Lower lobe of right lung (tissue), 2 donors: ENCODE measurements at regions not wholly inside any gene's neighbourhood (a gene's known extent, or its start where the extent isn't known, plus 50 kb on each side); places are given as distances from the start of the nearest gene placed in this dataset.
A peak's percentile ranks its signal among the peaks of the same experiment; 100 is the strongest.

ENCODE experiments used
- ATAC-seq, 2 donors: fragments of 200-7000 bp; cut with Tn5 transposase; one replicate each; pipeline ENCODE4 v1.9.1; 2020 to 2022; ENCODE audit warnings: mild to moderate bottlenecking in 2 of 2, moderate library complexity in 2 of 2
- DNase-seq: peaks from one replicate; pipeline ENCODE4 v3.0.0-alpha.2; 2020
- H3K27ac ChIP-seq: fragments of 200-600 bp; one replicate; pipeline ENCODE4 v1.8.0; 2022
- H3K27me3 ChIP-seq: fragments of 200-600 bp; one replicate; pipeline ENCODE4 v1.8.0; 2022; ENCODE audit warnings: low read depth
- H3K36me3 ChIP-seq: fragments of 200-600 bp; one replicate; pipeline ENCODE4 v1.8.0; 2022; ENCODE audit warnings: mild to moderate bottlenecking
- H3K4me1 ChIP-seq: fragments of 200-600 bp; one replicate; pipeline ENCODE4 v1.8.0; 2022
- H3K4me3 ChIP-seq: fragments of 200-600 bp; one replicate; pipeline ENCODE4 v1.8.0; 2022; ENCODE audit warnings: mild to moderate bottlenecking
- H3K9me3 ChIP-seq: fragments of 200-600 bp; one replicate; pipeline ENCODE4 v1.8.0; 2022
- CTCF ChIP-seq: fragments of 200-600 bp; IDR thresholded peaks from one replicate; pipeline ENCODE4 v1.8.0; 2022; ENCODE audit warnings: antibody characterized with exemption, mild to moderate bottlenecking
- intact Hi-C: fragments of 100-400 bp; cut with DNase I; formaldehyde crosslinking; loops from one replicate; pipeline ENCODE4 v1.11.0; 2022
- donor health status: DM: no; HTN: yes; CAD: no; lungs with severe emphysema.

GRCh38 chr1:78836726-78837125 lies 169.8 kb downstream of the ADGRL4 start:
- intact Hi-C loops, result no loop called here
- no peak overlapping the region for H3K27ac ChIP-seq
- no peak for ATAC-seq
- H3K4me3 ChIP-seq, result no peak overlapping the region
- H3K27me3 ChIP-seq, result no peaks in the 10 kb centered on the region
- no peaks in the 10 kb centered on the region for H3K9me3 ChIP-seq
- H3K4me1 ChIP-seq, result peaks cover 10% of the 10 kb centered on the region
- DNase-seq, result no peak
- H3K36me3 ChIP-seq, result no peaks in the 10 kb centered on the region
- TF ChIP-seq CTCF, result no peak

GRCh38 chr1:78839704-78840277 lies 166.7 kb downstream of the ADGRL4 start:
- no peak overlapping the region for H3K4me3 ChIP-seq
- DNase-seq (no peak), ATAC-seq (peak in 1 of 2 donors; percentile 65)
- H3K9me3 ChIP-seq, result no peaks in the 10 kb centered on the region
- H3K36me3 ChIP-seq, result no peaks in the 10 kb centered on the region
- TF ChIP-seq CTCF, result peak; percentile 74
- intact Hi-C loops, result no loop called here
- no peak overlapping the region for H3K27ac ChIP-seq
- H3K4me1 ChIP-seq, result peaks cover 10% of the 10 kb centered on the region
- no peaks in the 10 kb centered on the region for H3K27me3 ChIP-seq
